Activated CD4-positive, CD25-positive, alpha-beta regulatory T cell treated with anti-CD3 and anti-CD28 coated beads, Interleukin-2, amount 50 U/mL, for 72 hours (primary cell): ENCODE measurements at regions not wholly inside any gene's neighbourhood (a gene's known extent, or its start where the extent isn't known, plus 50 kb on each side); places are given as distances from the start of the nearest gene placed in this dataset.
"Not testable (repeated sequence)": the region's sequence is repeated elsewhere in the genome, so short reads cannot be mapped to it uniquely, and the experiment has no call there.

Source experiments
- DNase-seq: peaks from one replicate; pipeline ENCODE4 v3.0.0; 2021

DNA sequence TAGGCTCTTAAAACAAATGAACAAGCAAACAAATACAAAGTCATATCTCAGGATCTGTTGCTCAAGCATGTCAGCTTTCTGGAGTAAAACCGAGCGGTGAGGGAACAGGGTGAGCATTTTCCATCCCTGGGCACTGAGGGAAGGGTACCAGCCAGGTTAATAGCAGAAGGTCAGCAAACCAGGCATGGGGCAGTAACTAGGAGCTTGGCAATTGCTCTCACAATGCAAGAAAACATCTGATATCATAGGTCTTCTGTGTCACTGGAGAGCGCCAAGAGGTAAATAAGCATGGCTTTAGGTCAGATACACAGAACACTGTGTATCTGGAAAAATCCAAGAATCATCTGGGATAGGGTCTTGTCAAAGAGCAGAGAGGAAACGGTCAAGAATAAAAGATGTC, 521.7 kb upstream of the AUTS2 start:
- DNase-seq = no peak

DNA sequence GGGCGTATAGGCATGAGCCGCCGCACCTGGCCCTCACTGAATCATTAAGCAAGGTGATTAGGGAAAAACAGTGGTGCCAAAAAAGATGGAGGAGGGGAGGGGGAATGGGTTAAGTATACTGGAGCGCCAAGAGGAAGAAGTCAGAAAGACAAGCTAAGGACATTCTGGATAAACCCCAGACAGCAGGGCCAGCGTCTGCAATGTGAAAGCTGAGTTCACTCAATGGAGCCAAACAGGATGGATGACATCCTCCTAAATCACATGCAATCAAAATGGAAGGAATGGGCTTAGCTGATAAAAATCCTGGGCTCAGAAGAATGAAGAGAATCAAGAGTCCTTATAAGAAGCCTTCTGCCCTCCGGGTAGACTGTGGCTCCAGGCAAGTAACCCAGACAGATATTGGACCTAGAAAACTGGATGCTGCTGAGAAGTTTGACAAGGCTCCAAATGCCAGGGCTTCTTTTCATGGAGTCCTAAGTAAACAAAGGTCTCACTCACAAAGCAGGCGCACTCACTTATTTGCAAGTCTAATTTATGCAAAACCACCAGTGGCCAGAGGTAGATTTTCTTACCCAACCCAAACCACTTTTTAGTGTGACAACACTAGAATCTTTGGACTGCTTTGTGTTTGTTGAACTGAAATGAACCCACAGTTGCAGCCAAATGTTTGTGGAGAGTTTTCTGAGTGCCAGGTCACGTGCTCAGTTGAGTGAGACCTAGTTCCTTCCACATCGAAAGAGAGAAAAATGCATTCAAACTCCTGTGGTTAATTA, 519.1 kb upstream of the AUTS2 start:
- DNase-seq = no peak

DNA sequence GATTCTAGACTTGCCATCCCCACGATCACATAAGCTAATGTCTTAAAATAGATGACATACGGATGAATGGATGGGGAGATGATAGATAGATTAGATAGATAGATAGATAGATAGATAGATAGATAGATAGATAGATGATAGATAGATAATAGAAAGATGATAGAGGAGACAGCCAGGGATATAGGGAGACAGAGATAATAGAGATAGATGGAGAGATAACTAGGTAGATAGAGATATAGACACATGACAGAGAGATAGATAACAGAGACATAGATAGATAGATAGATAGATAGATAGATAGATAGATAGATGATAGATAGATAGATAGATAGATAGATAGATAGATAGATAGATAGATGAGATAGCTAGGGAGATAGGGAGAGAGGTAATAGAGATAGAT, 511.0 kb upstream of the AUTS2 start:
- not testable (repeated sequence) for DNase-seq

DNA sequence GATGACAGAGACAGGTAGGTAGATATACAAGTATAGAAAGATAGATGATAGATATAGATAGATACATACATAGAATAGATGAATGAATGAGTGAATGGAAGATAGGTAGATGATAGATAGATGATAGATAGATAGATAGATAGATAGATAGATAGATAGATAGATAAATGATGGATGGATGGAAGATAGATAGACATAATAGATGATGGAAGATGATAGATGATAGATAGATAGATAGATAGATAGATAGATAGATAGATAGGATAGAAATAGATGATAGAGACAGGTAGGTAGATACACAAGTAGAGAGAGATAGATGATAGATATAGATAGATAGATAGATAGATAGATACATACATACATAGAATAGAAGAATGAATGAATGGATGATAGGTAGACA, 510.1 kb upstream of the AUTS2 start:
- DNase-seq = no peak

DNA sequence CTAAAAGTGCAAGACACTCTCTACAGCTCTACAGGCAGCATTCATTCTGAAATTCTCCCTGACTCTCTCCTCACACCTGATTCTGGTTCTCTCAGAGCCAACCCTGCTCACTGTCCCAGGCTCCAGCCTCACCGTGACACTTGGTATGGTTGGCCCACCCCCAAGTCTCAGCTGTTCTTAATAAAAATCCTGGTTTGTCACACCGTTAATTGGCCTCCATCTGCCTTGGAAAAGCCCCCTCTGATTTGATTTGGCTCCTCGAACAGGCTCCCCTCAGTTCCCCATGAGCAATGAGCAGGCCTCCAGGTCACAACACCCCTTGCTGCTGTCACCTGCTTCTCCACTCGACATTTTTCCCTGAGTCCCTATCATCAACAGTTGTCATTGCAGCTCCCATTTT, 507.3 kb upstream of the AUTS2 start:
- no peak for DNase-seq

DNA sequence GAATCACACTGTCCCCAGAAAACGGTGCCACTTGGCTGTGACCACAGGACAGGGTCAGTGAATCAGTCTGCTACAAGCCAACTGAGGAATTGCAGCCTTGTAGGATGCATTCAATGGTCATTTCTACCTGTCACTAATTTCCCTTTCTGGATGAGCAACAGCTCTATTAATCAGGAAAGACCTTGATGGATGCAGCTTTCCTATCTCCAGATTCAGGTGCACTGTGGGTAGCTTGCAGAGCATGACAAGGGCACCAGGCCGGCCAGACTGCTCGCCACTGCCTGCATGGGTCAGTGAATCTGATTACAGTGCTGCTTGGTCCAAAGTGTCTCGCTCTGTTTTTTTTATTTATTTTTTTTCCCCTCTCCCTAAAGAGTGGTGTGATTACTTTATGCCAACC, 506.8 kb upstream of the AUTS2 start:
- no peak for DNase-seq

DNA sequence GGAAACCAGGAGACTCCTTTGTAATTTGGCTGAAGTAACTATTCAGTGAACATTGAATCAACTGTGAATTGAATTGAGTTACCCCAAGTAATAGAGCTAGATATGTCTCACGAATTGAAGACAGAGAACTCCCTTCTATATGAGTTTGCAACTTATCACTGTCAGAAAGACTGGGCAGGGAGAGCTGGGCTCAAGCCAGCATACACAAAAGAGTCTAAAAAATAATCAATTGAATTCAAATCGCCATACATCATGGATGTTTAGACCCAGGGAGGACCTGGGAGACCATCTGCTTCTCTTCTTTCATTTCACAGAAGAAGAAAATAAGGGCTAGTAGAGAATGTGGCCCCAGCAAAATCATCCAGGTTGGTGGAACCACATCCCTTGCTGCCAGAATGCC, 503.1 kb upstream of the AUTS2 start:
- DNase-seq = no peak

DNA sequence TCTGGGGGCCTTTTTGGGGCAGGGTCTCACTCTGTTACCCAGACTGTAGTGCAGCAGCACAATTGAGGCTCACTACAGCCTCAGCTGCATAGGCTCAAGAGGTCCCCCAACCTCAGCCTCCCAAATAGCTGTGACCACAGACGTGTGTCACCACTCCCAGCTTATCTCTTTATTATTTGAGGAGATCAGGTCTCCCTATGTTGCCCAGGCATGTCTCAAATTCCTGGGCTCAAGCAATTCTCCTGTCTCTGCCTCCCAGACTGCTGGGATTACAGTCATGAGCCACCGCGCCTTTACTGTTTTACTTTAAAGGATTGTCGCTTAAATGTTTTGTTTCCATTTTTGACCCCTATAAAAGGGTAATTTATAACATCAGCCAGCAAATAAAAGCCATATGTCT, 502.6 kb upstream of the AUTS2 start:
- DNase-seq = no peak

DNA sequence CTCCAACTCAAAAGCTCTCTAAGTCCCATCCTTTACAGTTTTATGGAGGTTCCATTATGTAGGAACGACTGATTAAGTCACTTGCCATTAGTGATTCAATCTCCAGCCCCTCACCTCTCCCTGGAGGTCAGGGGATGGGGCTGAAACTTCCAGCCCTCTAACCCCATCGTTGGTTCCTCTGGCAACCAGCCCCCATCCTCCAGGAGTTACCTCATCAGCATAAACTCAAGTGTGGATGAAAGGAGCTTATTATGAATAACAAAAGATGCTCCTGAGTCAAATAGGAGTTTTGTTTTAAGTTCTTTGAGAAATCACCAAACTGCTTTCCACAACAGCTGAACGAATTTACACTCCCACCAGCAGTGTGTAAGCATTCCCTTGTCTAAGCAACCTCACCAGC, 494.3 kb upstream of the AUTS2 start:
- no peak for DNase-seq

DNA sequence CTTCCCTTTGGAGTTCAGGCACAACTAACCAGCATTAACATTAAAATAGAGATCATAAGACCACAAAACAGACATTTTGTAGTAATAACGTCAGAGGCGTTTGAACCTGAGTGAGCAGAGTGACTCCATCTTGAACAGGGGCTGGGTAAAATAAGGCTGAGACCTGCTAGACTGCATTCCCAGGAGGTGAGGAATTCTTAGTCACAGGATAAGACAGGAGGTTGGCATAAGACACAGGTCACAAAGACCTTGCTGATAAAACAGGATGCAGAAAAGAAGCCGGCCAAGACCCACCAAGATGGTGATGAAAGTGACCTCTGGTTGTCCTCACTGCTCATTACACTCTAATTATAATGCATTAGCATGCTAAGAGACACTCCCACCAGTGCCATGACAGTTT, 493.2 kb upstream of the AUTS2 start:
- DNase-seq = no peak

DNA sequence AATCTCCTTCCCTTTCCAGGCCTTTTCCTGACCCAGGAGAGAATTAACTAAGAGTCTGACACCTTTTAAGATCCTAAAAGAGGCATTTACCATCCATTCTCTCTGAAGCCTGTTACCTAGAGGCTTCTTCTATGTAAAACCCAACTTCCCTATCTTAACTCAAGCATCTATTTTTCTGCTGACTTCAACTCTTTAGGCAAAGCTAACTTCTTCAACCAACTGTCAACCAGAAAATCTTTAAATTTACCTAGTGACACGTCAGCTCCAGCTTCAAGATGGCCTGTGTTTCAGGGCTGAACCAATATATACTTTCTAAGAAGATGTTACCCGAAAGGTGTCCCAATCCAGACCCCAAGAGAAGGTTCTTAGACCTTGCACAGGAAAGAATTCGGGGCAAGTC, 492.3 kb upstream of the AUTS2 start:
- DNase-seq = no peak

DNA sequence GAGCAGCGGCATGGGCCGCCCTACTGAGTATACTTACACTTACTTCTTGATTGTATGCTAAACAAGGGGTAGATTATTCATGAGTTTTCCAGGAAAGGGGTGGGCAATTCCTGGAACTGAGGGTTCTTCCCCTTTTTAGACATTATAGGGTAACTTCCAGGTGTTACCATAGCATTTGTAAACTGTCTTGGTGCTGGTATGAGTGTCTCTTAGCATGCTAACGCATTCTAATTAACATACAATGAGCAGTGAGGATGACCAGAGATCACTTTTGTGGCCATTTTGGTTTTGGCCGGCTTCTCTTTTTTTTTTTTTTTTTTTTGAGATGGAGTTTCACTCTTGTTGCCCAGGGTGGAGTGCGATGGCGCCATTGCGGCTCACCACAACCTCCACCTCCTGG, 491.8 kb upstream of the AUTS2 start:
- not testable (repeated sequence) for DNase-seq

DNA sequence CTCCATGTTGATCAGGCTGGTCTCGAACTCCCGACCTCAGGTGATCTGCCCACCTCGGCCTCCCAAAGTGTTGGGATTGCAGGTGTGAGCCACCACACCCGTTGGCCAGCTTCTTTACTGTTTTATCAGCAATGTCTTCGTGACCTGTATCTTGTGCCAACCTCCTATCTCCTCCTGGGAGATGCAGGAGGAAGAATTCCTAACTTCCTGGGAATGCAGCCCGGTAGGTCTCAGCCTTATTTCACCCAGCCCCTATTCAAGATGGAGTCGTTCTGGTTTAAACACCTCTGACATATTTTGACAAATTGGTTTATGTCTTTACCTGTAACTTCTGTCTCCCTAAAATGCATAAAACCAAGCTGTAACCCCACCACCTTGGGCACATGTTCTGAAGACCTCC, 491.3 kb upstream of the AUTS2 start:
- not testable (repeated sequence) for DNase-seq

DNA sequence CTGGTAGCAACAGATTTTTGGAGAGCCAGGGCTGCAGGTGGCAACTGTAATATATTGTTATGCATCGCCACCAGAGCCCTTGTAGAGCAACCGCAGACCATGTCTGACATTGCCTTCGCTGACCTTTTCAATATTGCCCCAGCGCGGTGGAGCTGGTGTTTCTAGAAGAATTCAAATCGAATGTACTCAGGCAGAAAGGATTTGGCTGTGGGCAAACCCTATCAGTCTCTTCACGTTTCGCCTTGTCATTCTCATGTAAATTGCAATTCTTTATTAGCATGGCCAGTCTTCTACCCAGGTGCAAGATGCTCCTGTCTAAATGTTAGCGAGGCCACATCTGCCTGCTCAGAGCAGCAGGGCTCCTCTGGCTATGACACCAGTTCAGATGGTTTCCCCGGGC, 490.2 kb upstream of the AUTS2 start:
- DNase-seq = no peak

DNA sequence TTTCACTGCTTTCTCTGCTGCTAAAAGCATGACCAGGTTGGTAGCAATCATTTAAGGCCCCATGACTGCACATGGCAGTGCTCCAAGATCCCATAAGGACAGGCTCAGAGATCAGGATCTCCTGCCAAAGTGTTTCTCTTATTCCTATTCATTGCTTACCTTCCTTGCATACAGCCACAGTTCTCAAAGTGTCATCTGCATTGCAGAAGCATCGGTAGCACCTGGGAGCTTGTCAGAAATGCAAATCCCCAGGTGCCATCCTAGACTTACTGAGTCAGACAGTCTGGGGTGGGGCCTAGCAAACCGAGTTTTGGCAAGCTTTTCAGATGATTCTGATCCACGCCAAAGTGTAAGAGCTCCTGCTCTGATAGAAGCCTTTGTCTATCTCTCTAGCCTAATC, 489.0 kb upstream of the AUTS2 start:
- no peak for DNase-seq

DNA sequence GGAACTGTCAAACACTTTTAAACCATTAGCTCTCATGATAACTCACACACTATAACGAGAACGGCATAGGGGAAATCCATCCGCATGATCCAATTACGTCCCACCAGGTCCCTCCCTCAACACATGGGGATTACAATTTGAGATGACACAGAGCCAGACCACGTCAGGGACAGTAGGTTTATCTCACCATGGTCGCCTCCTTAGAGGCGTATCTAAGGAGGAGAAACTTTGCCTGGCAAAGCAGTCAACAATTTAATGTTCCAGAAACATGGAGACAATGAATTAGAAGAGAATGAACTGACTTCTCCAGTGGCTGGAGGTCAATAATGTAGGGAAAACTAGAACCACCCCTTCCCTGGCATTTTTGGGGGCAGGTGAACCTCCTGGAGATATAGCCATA, 488.4 kb upstream of the AUTS2 start:
- DNase-seq = no peak

DNA sequence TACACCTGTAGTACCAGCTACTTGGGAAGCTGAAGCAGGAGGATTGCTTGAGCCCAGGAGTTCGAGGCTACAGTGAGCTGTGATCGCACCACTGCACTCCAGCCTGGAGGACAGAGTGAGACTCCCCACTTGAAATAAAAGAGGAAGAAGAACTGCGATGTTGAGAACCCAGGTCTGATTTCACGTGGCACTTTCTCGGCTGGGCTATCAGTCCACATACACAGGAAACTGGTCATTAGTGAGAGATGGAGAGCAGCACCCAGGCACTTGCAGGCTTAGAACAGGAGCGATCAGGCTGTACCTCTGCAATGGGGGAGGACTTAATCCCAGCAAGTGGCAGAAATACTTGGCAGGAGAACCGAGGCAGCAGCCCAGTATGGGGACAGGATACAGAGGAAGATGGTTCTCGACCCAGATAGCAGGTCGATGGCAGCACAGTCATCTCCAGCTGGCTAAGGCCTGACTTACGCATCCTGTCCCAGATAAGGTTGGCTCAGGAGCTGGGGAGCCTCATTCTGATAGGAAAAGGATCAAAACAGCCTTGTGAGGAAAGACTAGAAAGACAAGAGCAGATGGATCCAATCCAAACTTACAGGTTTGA, 487.7 kb upstream of the AUTS2 start:
- no peak for DNase-seq

DNA sequence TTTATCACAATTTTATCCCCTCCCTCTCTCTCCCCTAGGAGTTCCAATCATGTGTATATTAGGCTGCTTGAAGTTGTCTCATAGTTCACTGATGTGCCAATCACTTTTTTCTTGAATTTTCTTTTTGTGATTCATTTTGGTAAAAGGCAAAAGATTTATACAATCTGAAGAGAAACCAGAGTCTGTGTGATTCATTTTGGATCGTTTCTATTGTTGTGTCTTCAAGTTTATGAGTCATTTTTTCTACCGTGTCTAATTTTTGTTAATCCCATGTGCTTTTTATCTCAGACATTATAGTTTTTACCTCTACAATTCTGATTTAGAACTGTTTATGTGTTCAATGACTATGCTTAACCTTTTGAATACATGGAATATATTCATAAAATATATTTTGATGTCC, 483.9 kb upstream of the AUTS2 start:
- no peak for DNase-seq

DNA sequence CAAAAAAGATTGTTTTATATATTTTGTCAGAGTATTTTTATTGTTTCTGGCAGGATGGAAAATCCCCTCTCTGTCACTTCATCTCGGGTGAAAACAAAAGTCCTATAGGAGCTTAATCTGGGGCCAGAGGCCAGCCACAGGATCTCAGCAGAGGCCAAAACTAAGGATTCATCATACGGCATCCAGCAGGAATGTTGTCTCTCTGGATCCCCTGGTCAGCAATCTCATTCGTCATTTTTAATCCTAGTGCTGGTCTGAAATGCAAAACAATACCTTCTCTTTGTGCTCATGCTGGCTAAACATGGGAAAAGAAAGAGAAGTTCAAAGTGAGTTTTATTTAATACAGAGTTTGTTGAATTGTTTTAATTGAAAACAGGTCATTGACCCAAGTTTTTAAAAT, 482.5 kb upstream of the AUTS2 start:
- no peak for DNase-seq

DNA sequence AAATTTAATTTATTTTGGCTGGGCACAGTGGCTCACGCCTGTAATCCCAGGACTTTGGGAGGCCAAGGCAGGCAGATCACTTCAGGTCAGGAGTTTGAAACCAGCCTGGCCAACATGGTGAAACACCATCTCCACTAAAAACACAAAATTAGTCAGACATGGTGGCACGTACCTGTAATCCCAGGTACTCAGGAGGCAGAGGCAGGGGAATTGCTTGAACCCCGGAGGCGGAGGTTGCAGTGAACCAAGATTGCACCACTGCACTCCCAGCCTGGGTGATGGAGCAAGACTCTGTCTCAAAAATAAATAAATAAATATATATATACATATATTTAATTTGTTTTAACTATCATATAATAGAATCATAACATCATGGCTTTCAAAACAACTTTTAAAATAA, 482.1 kb upstream of the AUTS2 start:
- DNase-seq = not testable (repeated sequence)

DNA sequence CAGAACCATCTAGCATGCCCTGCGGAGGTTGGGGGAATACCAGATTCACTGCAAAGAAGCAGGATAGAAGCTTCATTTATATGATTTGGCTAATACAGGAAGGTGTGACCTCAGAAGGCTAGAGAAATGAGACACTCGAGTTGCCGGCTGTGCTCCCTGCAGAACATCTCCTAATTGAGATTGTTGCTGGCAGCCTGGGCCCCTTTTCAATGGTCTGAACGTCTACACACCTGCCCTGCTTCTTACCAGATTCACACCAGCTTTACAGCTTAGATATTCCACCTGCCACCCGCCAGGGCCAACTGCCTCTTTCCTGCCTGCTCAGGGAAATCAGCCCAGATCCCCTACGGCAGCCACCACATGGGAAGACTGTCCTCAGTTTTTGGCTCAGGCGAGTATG, 475.3 kb upstream of the AUTS2 start:
- no peak for DNase-seq

DNA sequence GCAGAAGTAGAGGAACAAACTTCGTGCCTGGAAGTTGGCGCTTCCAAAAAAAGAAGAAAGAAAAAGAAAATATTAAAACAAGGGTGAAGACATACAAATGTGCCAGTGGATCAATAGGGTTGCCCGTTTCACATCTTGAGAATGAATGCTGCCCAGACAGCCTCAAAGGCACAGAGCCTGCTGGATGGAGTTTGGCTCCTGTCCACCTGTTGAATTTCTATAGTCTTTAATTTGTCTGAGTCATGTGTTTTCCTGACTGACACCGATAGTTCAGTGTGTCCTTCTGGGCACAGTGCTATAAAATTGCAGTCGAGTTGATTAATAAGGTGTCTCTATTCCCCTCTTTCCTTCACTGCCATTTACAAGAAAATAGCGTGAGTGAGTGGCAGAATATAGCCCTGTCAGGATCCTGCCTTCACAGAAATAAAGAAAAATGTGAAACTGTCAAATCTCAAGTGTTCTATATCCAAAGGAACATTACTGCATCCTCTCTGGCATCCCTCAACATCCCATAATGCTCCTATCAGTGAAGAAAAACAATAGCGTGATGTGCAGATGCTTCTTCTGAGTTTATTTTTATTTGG, 471.3 kb upstream of the AUTS2 start:
- DNase-seq = no peak

DNA sequence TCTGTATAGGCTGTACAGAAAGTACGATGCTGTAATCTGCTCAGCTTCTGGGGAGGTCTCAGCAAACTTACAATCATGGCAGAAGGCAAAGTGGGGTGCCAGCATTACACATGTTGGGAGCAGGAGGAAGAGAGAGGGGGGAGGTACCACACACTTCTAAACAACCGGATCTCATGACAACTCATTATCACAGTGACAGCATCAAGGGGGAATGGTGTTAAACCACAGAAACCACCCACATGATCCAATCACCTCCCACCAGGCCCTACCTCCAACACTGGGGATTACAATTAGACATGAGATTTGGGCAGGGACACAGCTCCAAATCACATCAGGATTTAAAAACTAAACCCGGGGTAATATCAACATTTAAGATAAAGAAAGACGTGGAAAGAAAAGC, 468.8 kb upstream of the AUTS2 start:
- no peak for DNase-seq

DNA sequence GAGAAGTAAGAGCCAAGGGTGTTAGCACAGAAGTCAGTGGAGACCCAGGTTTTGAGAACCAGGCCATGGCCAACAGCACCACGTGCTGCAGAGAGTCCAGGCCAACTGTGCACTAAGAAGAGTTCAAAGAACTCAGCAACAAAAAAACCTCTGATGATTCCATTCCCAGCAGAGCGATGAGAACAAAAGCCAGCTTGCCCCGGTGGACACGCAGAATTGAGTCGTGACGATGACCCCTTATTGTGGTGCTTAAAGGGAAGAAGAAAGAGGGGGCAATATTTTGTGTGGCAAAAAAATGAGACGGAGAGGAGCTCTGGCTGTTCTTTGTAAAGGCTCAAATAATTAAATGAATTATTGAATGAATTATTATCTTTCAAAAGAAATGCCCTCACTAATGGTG, 468.3 kb upstream of the AUTS2 start:
- no peak for DNase-seq

DNA sequence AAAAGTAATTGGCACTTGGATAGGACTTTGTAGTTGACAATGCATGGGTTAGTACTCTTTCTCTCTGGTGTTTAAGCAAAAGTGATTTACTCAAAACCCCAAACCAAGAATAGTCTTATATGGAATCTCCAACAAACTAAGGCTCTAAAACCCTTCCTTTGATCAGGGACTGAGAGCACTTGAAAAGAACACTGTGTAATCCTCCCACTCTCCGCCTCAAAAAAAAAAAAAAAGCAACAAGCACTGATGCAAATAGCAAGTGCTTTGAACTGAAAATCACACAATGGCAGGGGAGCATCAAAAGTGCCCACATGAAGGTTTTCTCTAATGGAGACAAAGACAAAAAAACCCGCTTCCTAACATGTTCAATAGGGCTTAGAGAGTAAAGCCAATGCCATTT, 467.9 kb upstream of the AUTS2 start:
- DNase-seq = no peak
